ENCODE measurements at regions not wholly inside any gene's neighbourhood (a gene's known extent, or its start where the extent isn't known, plus 50 kb on each side); places are given as distances from the start of the nearest gene placed in this dataset.
A peak's percentile ranks its signal among the peaks of the same experiment; 100 is the strongest.

GRCh38 chr3:193754719-193755118 lies 161.7 kb downstream of the OPA1 start:
- H3K36me3 Mint-ChIP-seq: no peaks in the 10 kb centered on the region
- peaks cover 15% of the 10 kb centered on the region for H3K9me3 Mint-ChIP-seq
- no peak overlapping the region for H3K4me3 Mint-ChIP-seq
- H3K27me3 Mint-ChIP-seq: no peaks in the 10 kb centered on the region
- peak; percentile 34 for DNase-seq (ENCODE audit: extremely low spot score, unreplicated experiment)
- H3K27ac Mint-ChIP-seq: no peak overlapping the region
- no peaks in the 10 kb centered on the region for H3K4me1 Mint-ChIP-seq (ENCODE audit: unreplicated experiment)
- no peak for TF ChIP-seq CTCF (conservative IDR thresholded peaks at IDR 0.05)

- Mint-ChIP-seq H3K27me3 (no peaks in the 10 kb centered on the region), H3K4me1 (ENCODE audit: unreplicated experiment) (no peaks in the 10 kb centered on the region), H3K36me3 (no peaks in the 10 kb centered on the region), H3K4me3 (no peak overlapping the region), H3K27ac (no peak overlapping the region), H3K9me3 (peaks cover 15% of the 10 kb centered on the region)
- TF ChIP-seq CTCF (conservative IDR thresholded peaks at IDR 0.05): no peak
- no peak for DNase-seq (ENCODE audit: extremely low spot score, unreplicated experiment)
Measured at GRCh38 chr3:193756536-193756935, 163.5 kb downstream of the OPA1 start.

GRCh38 chr3:193757457-193757856 lies 164.4 kb downstream of the OPA1 start:
- no peaks in the 10 kb centered on the region for H3K27me3 Mint-ChIP-seq
- H3K4me1 Mint-ChIP-seq (ENCODE audit: unreplicated experiment): no peaks in the 10 kb centered on the region
- H3K27ac Mint-ChIP-seq: no peak overlapping the region
- no peak for TF ChIP-seq CTCF (conservative IDR thresholded peaks at IDR 0.05)
- DNase-seq (ENCODE audit: extremely low spot score, unreplicated experiment): no peak
- H3K4me3 Mint-ChIP-seq: no peak overlapping the region
- no peaks in the 10 kb centered on the region for H3K36me3 Mint-ChIP-seq
- H3K9me3 Mint-ChIP-seq: peaks cover 15% of the 10 kb centered on the region

GRCh38 chr3:193761969-193762368 lies 169.0 kb downstream of the OPA1 start:
- Mint-ChIP-seq H3K9me3 (peaks cover 15% of the 10 kb centered on the region), H3K4me1 (ENCODE audit: unreplicated experiment) (peaks cover 13% of the 10 kb centered on the region), H3K36me3 (no peaks in the 10 kb centered on the region), H3K27me3 (no peaks in the 10 kb centered on the region), H3K27ac (no peak overlapping the region), H3K4me3 (no peak overlapping the region)
- no peak for TF ChIP-seq CTCF (conservative IDR thresholded peaks at IDR 0.05)
- DNase-seq (ENCODE audit: extremely low spot score, unreplicated experiment): no peak

- no peaks in the 10 kb centered on the region for H3K27me3 Mint-ChIP-seq
- H3K36me3 Mint-ChIP-seq: no peaks in the 10 kb centered on the region
- peaks cover 15% of the 10 kb centered on the region for H3K9me3 Mint-ChIP-seq
- H3K4me3 Mint-ChIP-seq: no peak overlapping the region
- peaks cover 20% of the 10 kb centered on the region for H3K4me1 Mint-ChIP-seq (ENCODE audit: unreplicated experiment)
- no peak for DNase-seq (ENCODE audit: extremely low spot score, unreplicated experiment)
- no peak overlapping the region for H3K27ac Mint-ChIP-seq
- no peak for TF ChIP-seq CTCF (conservative IDR thresholded peaks at IDR 0.05)
Measured at GRCh38 chr3:193762657-193763056, 169.6 kb downstream of the OPA1 start.

- Mint-ChIP-seq H3K36me3 (no peaks in the 10 kb centered on the region), H3K27ac (no peak overlapping the region), H3K4me3 (no peak overlapping the region), H3K4me1 (ENCODE audit: unreplicated experiment) (peaks cover 27% of the 10 kb centered on the region), H3K27me3 (no peaks in the 10 kb centered on the region), H3K9me3 (peaks cover 12% of the 10 kb centered on the region)
- TF ChIP-seq CTCF (conservative IDR thresholded peaks at IDR 0.05): no peak
- peak; percentile 50 for DNase-seq (ENCODE audit: extremely low spot score, unreplicated experiment)
Measured at GRCh38 chr3:193764959-193765358, 172.0 kb downstream of the OPA1 start.
